Vagina (tissue), 2 donors: ENCODE measurements at regions not wholly inside any gene's neighbourhood (a gene's known extent, or its start where the extent isn't known, plus 50 kb on each side); places are given as distances from the start of the nearest gene placed in this dataset.

ENCODE experiments used
- POLR2A ChIP-seq, 2 donors: fragments of 450-650 bp; IDR thresholded peaks; one replicate each; pipeline ENCODE4 v1.6.1; 2017; ENCODE audit warnings: antibody characterized with exemption in 2 of 2, mild to moderate bottlenecking in 2 of 2, moderate library complexity in 2 of 2
- POLR2AphosphoS5 ChIP-seq, 2 donors: sonication (generic); formaldehyde crosslinking; IDR thresholded peaks; one replicate each; pipeline ENCODE4 v1.9.0; 2017; ENCODE audit warnings: antibody characterized with exemption in 2 of 2, mild to moderate bottlenecking in 2 of 2, low read depth in 1 of 2; ENCODE audit not compliant: insufficient read depth in 1 of 2
- TF ChIP-seq, protein P1 (sequence below), 3 experiments: fragments of 450-650 bp in 2 of 3; fragments of 200-600 bp in 1 of 3; sonication (generic) in 1 of 3; IDR thresholded peaks; one replicate each; pipeline ENCODE4 v1.5.1; 2017 to 2019; ENCODE audit warnings: antibody characterized with exemption in 3 of 3, mild to moderate bottlenecking in 2 of 3, moderate library complexity in 2 of 3

DNA sequence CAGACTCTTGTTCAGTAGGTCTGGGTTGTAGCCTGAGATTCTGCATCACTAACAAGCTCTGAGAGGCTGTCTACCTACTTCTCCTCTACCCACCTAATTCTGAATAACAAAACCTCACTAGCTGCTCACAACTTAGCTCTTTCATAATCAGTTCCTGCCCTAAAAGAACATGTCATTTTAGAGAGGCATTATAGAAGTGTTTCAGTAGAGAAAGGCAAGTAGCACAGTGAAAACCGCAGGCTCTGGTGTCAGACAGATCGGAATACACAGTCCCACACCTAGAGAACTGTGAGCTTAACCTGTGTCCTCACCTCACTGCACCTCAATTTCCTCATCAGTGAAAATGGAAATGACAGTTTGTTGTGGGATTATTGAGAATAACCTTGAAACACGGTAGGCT lies 1337.6 kb upstream of the TENM4 start:
- TF ChIP-seq POLR2A (IDR thresholded peaks at IDR 0.05) (no peak), POLR2AphosphoS5 (IDR thresholded peaks at IDR 0.05; ENCODE audit: insufficient read depth in 1 of 2, low read depth in 1 of 2) (no peak)
- TF ChIP-seq, protein P1, sequence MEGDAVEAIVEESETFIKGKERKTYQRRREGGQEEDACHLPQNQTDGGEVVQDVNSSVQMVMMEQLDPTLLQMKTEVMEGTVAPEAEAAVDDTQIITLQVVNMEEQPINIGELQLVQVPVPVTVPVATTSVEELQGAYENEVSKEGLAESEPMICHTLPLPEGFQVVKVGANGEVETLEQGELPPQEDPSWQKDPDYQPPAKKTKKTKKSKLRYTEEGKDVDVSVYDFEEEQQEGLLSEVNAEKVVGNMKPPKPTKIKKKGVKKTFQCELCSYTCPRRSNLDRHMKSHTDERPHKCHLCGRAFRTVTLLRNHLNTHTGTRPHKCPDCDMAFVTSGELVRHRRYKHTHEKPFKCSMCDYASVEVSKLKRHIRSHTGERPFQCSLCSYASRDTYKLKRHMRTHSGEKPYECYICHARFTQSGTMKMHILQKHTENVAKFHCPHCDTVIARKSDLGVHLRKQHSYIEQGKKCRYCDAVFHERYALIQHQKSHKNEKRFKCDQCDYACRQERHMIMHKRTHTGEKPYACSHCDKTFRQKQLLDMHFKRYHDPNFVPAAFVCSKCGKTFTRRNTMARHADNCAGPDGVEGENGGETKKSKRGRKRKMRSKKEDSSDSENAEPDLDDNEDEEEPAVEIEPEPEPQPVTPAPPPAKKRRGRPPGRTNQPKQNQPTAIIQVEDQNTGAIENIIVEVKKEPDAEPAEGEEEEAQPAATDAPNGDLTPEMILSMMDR (IDR thresholded peaks at IDR 0.05), result no peak
